DOHH2 (cell line): ENCODE measurements at regions not wholly inside any gene's neighbourhood (a gene's known extent, or its start where the extent isn't known, plus 50 kb on each side); places are given as distances from the start of the nearest gene placed in this dataset.

Experiments
- H3F3A ChIP-seq: fragments of 200-600 bp; sonication (generic), shearing (Covaris generic); 2 replicates; pipeline ENCODE4 v1.6.0; 2016; ENCODE audit warnings: antibody characterized with exemption, mild to moderate bottlenecking; ENCODE audit not compliant: control insufficient read depth, insufficient read depth
- H3K27ac ChIP-seq: fragments of 200-600 bp; sonication (generic); 2 replicates; pipeline ENCODE4 v1.5.1; 2014; ENCODE audit warnings: low read depth, mild to moderate bottlenecking, low read length, moderate library complexity
- H3K27me3 ChIP-seq: fragments of 200-600 bp; sonication (generic); 2 replicates; pipeline ENCODE4 v1.6.1; 2014; ENCODE audit warnings: mild to moderate bottlenecking, low read length, mixed read lengths; ENCODE audit not compliant: control insufficient read depth
- H3K36me3 ChIP-seq: fragments of 200-600 bp; sonication (generic); 2 replicates; pipeline ENCODE4 v1.6.1; 2014; ENCODE audit warnings: mild to moderate bottlenecking, low read length, moderate library complexity, mixed read lengths; ENCODE audit not compliant: control insufficient read depth
- H3K4me1 ChIP-seq: fragments of 200-600 bp; sonication (generic); 2 replicates; pipeline ENCODE4 v1.6.1; 2014; ENCODE audit warnings: mild to moderate bottlenecking, low read length, mixed read lengths; ENCODE audit not compliant: control insufficient read depth
- H3K4me2 ChIP-seq: fragments of 200-600 bp; sonication (generic); 2 replicates; pipeline ENCODE4 v1.6.0; 2014; ENCODE audit warnings: mild to moderate bottlenecking, low read length, moderate library complexity
- H3K4me3 ChIP-seq: fragments of 200-600 bp; sonication (generic); 2 replicates; pipeline ENCODE4 v1.5.1; 2014; ENCODE audit warnings: mild to moderate bottlenecking, low read length, mixed read lengths
- H3K79me2 ChIP-seq: fragments of 200-600 bp; sonication (generic); 2 replicates; pipeline ENCODE4 v1.6.1; 2014; ENCODE audit warnings: mild to moderate bottlenecking, low read length, mixed read lengths; ENCODE audit not compliant: control insufficient read depth
- H3K9me2 ChIP-seq: fragments of 200-600 bp; sonication (generic); replicated peaks from 2 replicates; pipeline ENCODE4 v1.6.1; 2014; ENCODE audit warnings: mild to moderate bottlenecking, low read length, mixed read lengths; ENCODE audit not compliant: control insufficient read depth
- H3K9me3 ChIP-seq: fragments of 200-600 bp; sonication (generic); 2 replicates; pipeline ENCODE4 v1.6.1; 2014; ENCODE audit warnings: antibody characterized with exemption, low read length, mixed read lengths; ENCODE audit not compliant: control insufficient read depth, insufficient read depth
- H4K20me1 ChIP-seq: fragments of 200-600 bp; sonication (generic); 2 replicates; pipeline ENCODE4 v1.6.0; 2014; ENCODE audit warnings: low read depth, mild to moderate bottlenecking, antibody characterized with exemption, low read length, moderate library complexity; ENCODE audit not compliant: control insufficient read depth, insufficient read depth
- CTCF ChIP-seq: fragments of 200-600 bp; sonication (generic); IDR thresholded peaks from one replicate; pipeline ENCODE4 v1.5.1; 2014; ENCODE audit warnings: antibody characterized with exemption, mild to moderate bottlenecking, low read depth, low read length; ENCODE audit not compliant: poor library complexity, severe bottlenecking
- EZH2phosphoT487 ChIP-seq: fragments of 200-600 bp; sonication (generic); IDR thresholded peaks from 2 replicates; pipeline ENCODE4 v1.6.1; 2017; ENCODE audit warnings: borderline replicate concordance, mild to moderate bottlenecking, antibody characterized with exemption, low read length, moderate library complexity, mixed read lengths

DNA sequence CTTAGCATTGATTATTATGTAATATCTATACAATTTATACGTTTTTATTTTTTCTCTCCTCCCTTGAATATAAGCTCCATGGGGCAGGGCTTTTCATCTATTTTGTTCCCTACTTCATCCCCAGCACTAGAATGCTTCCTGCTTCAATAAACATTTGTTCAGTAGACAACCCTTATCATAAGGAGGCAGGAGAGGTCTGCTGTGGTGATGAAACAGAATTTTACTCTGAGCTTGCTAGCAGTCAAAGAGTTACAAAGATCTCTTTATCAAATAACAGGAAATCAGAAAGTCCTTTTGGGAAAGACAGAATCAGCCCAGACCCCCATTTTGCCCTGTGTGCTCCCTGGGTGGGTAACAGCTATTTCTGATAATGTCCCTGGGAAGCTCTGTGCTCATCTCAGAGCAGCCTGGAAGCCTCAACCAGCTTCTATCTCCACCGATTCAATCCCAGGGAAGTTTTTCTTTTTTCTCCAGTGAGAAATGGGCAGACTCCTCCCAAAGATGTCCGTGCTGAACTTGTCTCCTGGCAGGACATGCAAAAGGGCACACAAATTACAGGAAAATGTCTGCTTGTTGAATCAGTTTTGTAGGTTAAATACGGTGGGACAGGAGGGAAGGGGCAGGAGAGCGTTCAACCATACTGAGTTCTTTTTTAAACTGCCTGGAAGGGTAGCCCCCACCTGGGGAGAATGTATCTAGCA is 84.7 kb upstream of the PKDCC start:
- Histone ChIP-seq H3F3A (no peaks in the 10 kb centered on the region), H3K79me2 (no peaks in the 10 kb centered on the region), H3K9me3 (no peaks in the 10 kb centered on the region), H3K9me2 (no peaks in the 10 kb centered on the region), H3K27ac (no peak overlapping the region), H3K4me3 (no peak overlapping the region), H3K4me2 (no peak overlapping the region), H3K36me3 (no peaks in the 10 kb centered on the region), H4K20me1 (no peaks in the 10 kb centered on the region), H3K27me3 (no peaks in the 10 kb centered on the region; the same call in none of the 2 replicates), H3K4me1 (no peaks in the 10 kb centered on the region)
- TF ChIP-seq EZH2phosphoT487 (no peak), CTCF (no peak)

DNA sequence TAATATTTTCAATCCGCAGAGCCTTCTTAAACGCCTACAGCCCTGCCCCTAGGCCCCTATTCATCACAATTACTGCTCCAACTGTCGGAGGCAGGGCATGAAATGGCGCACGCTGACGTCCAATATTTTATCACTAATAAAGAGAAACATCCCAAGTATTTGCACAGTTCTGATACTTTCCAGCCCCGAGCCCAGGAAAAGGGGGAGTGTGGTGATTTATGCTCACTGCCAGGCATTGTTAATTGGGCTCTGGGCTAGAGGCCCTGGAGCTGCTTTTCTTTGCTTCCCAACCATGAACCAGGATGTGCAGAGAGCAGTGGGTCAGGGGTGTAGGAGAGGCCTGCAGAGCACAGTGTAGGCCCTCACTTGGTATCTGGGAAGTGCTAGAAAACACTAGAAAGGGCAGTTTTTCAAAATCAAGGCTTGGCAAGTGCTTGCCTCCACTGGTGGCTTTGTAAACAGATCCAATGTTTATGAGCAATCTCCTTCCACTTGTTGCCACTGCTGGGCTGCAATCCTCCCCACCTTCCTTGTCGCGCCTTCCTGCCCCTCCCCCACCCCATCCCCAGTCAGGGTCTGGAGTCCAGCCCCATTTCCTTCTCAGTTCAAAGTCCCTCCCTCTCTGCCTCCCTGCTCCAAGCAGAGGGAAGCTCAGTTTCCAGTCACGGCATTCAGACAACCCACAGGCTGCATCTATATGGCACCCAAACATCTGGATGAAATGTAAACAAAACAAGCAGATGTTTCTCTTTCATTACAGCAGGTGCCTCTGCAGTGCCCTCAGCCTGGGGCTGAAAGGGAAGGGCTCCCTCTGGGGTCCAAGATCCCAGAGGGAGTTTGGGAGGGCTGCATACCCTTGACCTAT is 83.9 kb upstream of the PKDCC start:
- Histone ChIP-seq H3K36me3 (no peaks in the 10 kb centered on the region), H3K27ac (no peak overlapping the region), H3K9me3 (no peaks in the 10 kb centered on the region), H4K20me1 (no peaks in the 10 kb centered on the region), H3K79me2 (no peaks in the 10 kb centered on the region), H3F3A (no peaks in the 10 kb centered on the region), H3K4me2 (no peak overlapping the region), H3K9me2 (no peaks in the 10 kb centered on the region), H3K4me3 (no peak overlapping the region), H3K27me3 (no peaks in the 10 kb centered on the region; the same call in none of the 2 replicates), H3K4me1 (no peaks in the 10 kb centered on the region)
- no peak for TF ChIP-seq EZH2phosphoT487

DNA sequence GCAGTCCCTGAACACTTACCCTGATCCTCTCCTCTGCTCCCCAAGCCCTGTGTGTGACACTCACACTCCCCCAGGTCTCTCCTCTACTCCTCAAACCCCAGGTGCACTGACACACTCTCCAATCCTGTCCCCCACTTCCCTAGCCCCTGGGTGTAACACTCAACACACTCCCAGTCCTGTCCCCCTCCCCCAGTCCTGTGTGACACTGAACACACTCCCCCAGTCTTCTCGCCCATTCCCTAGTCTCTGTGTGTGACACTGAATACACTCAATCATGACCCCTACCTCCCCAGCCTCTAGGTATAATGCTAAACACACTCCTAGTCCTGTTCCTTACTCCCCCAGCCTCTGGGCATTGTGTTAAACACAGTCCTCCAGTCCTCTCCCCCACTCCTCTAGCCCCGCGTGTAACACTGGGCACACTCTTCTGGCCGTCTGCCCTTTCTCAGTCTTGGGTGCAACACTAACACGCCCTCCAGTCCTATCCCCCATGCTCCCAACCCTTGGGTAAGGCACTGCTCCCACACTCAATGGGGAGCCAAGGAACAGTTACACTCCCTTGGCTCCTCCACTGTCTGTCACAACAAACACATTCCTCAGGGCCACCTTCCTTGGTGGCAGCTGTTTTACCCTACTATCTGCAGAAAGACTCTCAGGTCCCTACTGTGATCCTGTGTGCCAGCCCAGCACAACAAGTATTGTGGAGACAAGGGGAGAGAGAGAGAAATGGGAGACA is 82.5 kb upstream of the PKDCC start:
- Histone ChIP-seq H3K36me3 (no peaks in the 10 kb centered on the region), H3K4me2 (no peak overlapping the region), H3K79me2 (no peaks in the 10 kb centered on the region), H3K4me1 (no peaks in the 10 kb centered on the region), H3F3A (no peaks in the 10 kb centered on the region), H3K9me2 (no peaks in the 10 kb centered on the region), H3K27me3 (no peaks in the 10 kb centered on the region; the same call in 1 of the 2 replicates), H4K20me1 (no peaks in the 10 kb centered on the region), H3K4me3 (no peak overlapping the region), H3K9me3 (no peaks in the 10 kb centered on the region), H3K27ac (no peak overlapping the region)
- TF ChIP-seq CTCF (no peak), EZH2phosphoT487 (no peak)
